Hepatocyte (in vitro differentiated cells): ENCODE measurements at regions not wholly inside any gene's neighbourhood (a gene's known extent, or its start where the extent isn't known, plus 50 kb on each side); places are given as distances from the start of the nearest gene placed in this dataset.

Source experiments
- EZH2 ChIP-seq: fragments of 200-600 bp; sonication (generic); IDR thresholded peaks from 2 replicates; pipeline ENCODE4 v1.6.1; 2016; ENCODE audit warnings: antibody characterized with exemption, mild to moderate bottlenecking, borderline replicate concordance
- TF ChIP-seq, protein P1 (sequence below): fragments of 200-600 bp; sonication (generic); IDR thresholded peaks from 2 replicates; pipeline ENCODE4 v1.5.1; 2016; ENCODE audit warnings: antibody characterized with exemption, mild to moderate bottlenecking; ENCODE audit not compliant: poor library complexity

GRCh38 chr4:162409048-162409447, 245.2 kb upstream of the FSTL5 start:
- TF ChIP-seq, protein P1, sequence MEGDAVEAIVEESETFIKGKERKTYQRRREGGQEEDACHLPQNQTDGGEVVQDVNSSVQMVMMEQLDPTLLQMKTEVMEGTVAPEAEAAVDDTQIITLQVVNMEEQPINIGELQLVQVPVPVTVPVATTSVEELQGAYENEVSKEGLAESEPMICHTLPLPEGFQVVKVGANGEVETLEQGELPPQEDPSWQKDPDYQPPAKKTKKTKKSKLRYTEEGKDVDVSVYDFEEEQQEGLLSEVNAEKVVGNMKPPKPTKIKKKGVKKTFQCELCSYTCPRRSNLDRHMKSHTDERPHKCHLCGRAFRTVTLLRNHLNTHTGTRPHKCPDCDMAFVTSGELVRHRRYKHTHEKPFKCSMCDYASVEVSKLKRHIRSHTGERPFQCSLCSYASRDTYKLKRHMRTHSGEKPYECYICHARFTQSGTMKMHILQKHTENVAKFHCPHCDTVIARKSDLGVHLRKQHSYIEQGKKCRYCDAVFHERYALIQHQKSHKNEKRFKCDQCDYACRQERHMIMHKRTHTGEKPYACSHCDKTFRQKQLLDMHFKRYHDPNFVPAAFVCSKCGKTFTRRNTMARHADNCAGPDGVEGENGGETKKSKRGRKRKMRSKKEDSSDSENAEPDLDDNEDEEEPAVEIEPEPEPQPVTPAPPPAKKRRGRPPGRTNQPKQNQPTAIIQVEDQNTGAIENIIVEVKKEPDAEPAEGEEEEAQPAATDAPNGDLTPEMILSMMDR, result no peak
- TF ChIP-seq EZH2, result no peak
